Occipital lobe (tissue), 1 donor: ENCODE measurements at regions not wholly inside any gene's neighbourhood (a gene's known extent, or its start where the extent isn't known, plus 50 kb on each side); places are given as distances from the start of the nearest gene placed in this dataset.

Experiments
- DNase-seq: peaks from one replicate; lab custom pipeline; 2025; lab: John Stamatoyannopoulos, UW

- DNase-seq = no peak
These were observed 1431.4 kb upstream of the TENM4 start for GRCh38 chr11:80872116-80872728.

- no peak for DNase-seq
These were observed 1428.0 kb upstream of the TENM4 start for GRCh38 chr11:80868831-80869230.

- no peak for DNase-seq
These were observed 1421.2 kb upstream of the TENM4 start for GRCh38 chr11:80862011-80862410.

- DNase-seq = no peak
These were observed 1420.4 kb upstream of the TENM4 start for GRCh38 chr11:80861193-80861592.

- DNase-seq = no peak
These were observed 1419.8 kb upstream of the TENM4 start for GRCh38 chr11:80860632-80861031.

- no peak for DNase-seq
These were observed 1415.2 kb upstream of the TENM4 start for GRCh38 chr11:80856066-80856465.

GRCh38 chr11:80855426-80855825 lies 1414.6 kb upstream of the TENM4 start:
- no peak for DNase-seq

GRCh38 chr11:80849253-80849652 lies 1408.4 kb upstream of the TENM4 start:
- no peak for DNase-seq

GRCh38 chr11:80846979-80847378 lies 1406.1 kb upstream of the TENM4 start:
- no peak for DNase-seq

GRCh38 chr11:80846442-80846841 lies 1405.6 kb upstream of the TENM4 start:
- peak; percentile 30 for DNase-seq

- DNase-seq = no peak
These were observed 1403.4 kb upstream of the TENM4 start for GRCh38 chr11:80844110-80844819.

GRCh38 chr11:80843266-80843974 lies 1402.6 kb upstream of the TENM4 start:
- DNase-seq = no peak

GRCh38 chr11:80842246-80842645 lies 1401.4 kb upstream of the TENM4 start:
- DNase-seq = no peak

GRCh38 chr11:80841675-80842074 lies 1400.8 kb upstream of the TENM4 start:
- DNase-seq = no peak

- DNase-seq = no peak
These were observed 1397.3 kb upstream of the TENM4 start for GRCh38 chr11:80838153-80838552.

GRCh38 chr11:80837051-80837450 lies 1396.2 kb upstream of the TENM4 start:
- no peak for DNase-seq

- no peak for DNase-seq
These were observed 1390.5 kb upstream of the TENM4 start for GRCh38 chr11:80831374-80831773.

- no peak for DNase-seq
These were observed 1387.0 kb upstream of the TENM4 start for GRCh38 chr11:80827781-80828180.

- no peak for DNase-seq
These were observed 1386.0 kb upstream of the TENM4 start for GRCh38 chr11:80826808-80827207.

GRCh38 chr11:80822308-80822707 lies 1381.5 kb upstream of the TENM4 start:
- no peak for DNase-seq

- no peak for DNase-seq
These were observed 1378.4 kb upstream of the TENM4 start for GRCh38 chr11:80819271-80819670.

- no peak for DNase-seq
These were observed 1376.1 kb upstream of the TENM4 start for GRCh38 chr11:80816966-80817365.

- no peak for DNase-seq
These were observed 1375.6 kb upstream of the TENM4 start for GRCh38 chr11:80816454-80816847.
